ENCODE measurements at regions not wholly inside any gene's neighbourhood (a gene's known extent, or its start where the extent isn't known, plus 50 kb on each side); places are given as distances from the start of the nearest gene placed in this dataset.

GRCh38 chr11:79615425-79615824 is 174.6 kb upstream of the TENM4 start:
- peak; percentile 92 for TF ChIP-seq ATF7 (IDR thresholded peaks at IDR 0.05)
- TF ChIP-seq ATF7 (CRISPR knock-in tag; IDR thresholded peaks at IDR 0.05): no peak
- peak; percentile 94 for TF ChIP-seq CREB1 (IDR thresholded peaks at IDR 0.05)
- TF ChIP-seq CREB1 (CRISPR knock-in tag; IDR thresholded peaks at IDR 0.05): no peak
- no peak for TF ChIP-seq DDIT3 (CRISPR knock-in tag; IDR thresholded peaks at IDR 0.05)
- intact Hi-C loops (cut with micrococcal nuclease; ENCODE audit: unreplicated experiment) (no loop called here), in situ Hi-C loops (cut with HindIII; ENCODE audit: extremely low pct_ligation_motif_present, low pct_unique_long_range_greater_than_20kb) (no loop called here)
- no peak for DNase-seq (ENCODE audit: low spot score)
- no peaks in the 10 kb centered on the region for H3K79me2 ChIP-seq (ENCODE audit: insufficient read depth, low read length)
- no peaks in the 10 kb centered on the region for H3K9me3 ChIP-seq (ENCODE audit: low read length)
- ChIA-PET POLR2A (no interaction called here), CTCF (ENCODE audit: low intra/inter-chr PET ratio, low total read pairs) (no interaction called here)
- WGBS (ENCODE audit: low lambda C conversion rate): 0% methylated on average over 5 of the region's 5 CpGs
- no peaks in the 10 kb centered on the region for H3K36me3 ChIP-seq (replicated peaks in 1 of 2; ENCODE audit: control insufficient read depth in 1 of 2, insufficient read depth in 2 of 2, low read length in 2 of 2)
- no peak overlapping the region for H3K9ac ChIP-seq (ENCODE audit: insufficient read depth, low read depth, low read length)
- no peak overlapping the region for H2AFZ ChIP-seq (ENCODE audit: low read length)
- no peaks in the 10 kb centered on the region for H4K20me1 ChIP-seq (ENCODE audit: insufficient read depth, low read length)
- H3K4me3 ChIP-seq (replicated peaks in 1 of 3; ENCODE audit: insufficient read depth in 1 of 3, low read depth in 2 of 3, low read length in 3 of 3): no peak overlapping the region
- no peak overlapping the region for H3K4me2 ChIP-seq (ENCODE audit: low read depth, low read length)
- no peak for FAIRE-seq
- ATAC-seq: no peak
- H3K4me1 ChIP-seq (ENCODE audit: insufficient read depth, low read length): no peaks in the 10 kb centered on the region
- no peaks in the 10 kb centered on the region for H3K27me3 ChIP-seq (ENCODE audit: control insufficient read depth in 1 of 2, insufficient read depth in 2 of 2, low read length in 2 of 2)
- no TSS peak for BruUV-seq (replicated peaks)
- no peak overlapping the region for H3K27ac ChIP-seq (ENCODE audit: extremely low read length, insufficient read depth, low read length)

GRCh38 chr11:79610678-79611077 is 169.8 kb upstream of the TENM4 start:
- WGBS (ENCODE audit: low lambda C conversion rate): 4% methylated on average over 5 of the region's 7 CpGs
- CTCF ChIA-PET (ENCODE audit: low intra/inter-chr PET ratio, low total read pairs): no interaction called here
- Histone ChIP-seq H3K27ac (ENCODE audit: extremely low read length, insufficient read depth, low read length) (no peak overlapping the region), H4K20me1 (ENCODE audit: insufficient read depth, low read length) (no peaks in the 10 kb centered on the region), H3K4me1 (ENCODE audit: insufficient read depth, low read length) (no peaks in the 10 kb centered on the region), H3K79me2 (ENCODE audit: insufficient read depth, low read length) (no peaks in the 10 kb centered on the region), H3K36me3 (replicated peaks in 1 of 2; ENCODE audit: control insufficient read depth in 1 of 2, insufficient read depth in 2 of 2, low read length in 2 of 2) (no peaks in the 10 kb centered on the region), H3K9ac (ENCODE audit: insufficient read depth, low read depth, low read length) (no peak overlapping the region), H2AFZ (ENCODE audit: low read length) (no peak overlapping the region), H3K4me2 (ENCODE audit: low read depth, low read length) (no peak overlapping the region), H3K27me3 (ENCODE audit: control insufficient read depth in 1 of 2, insufficient read depth in 2 of 2, low read length in 2 of 2) (no peaks in the 10 kb centered on the region), H3K4me3 (replicated peaks in 1 of 3; ENCODE audit: insufficient read depth in 1 of 3, low read depth in 2 of 3, low read length in 3 of 3) (no peak overlapping the region), H3K9me3 (ENCODE audit: low read length) (no peaks in the 10 kb centered on the region)
- DNase-seq (ENCODE audit: low spot score): no peak
- no peak for FAIRE-seq
- POLR2A ChIA-PET: no interaction called here
- in situ Hi-C loops (cut with HindIII; ENCODE audit: extremely low pct_ligation_motif_present, low pct_unique_long_range_greater_than_20kb): no loop called here
- no TSS peak for BruUV-seq (replicated peaks)
- TF ChIP-seq ZNF850 (CRISPR knock-in tag; conservative IDR thresholded peaks at IDR 0.05) (no peak), NR2F1 (CRISPR knock-in tag; IDR thresholded peaks at IDR 0.05) (no peak), GLMP (CRISPR knock-in tag; IDR thresholded peaks at IDR 0.05; ENCODE audit: borderline replicate concordance) (no peak)
- intact Hi-C loops (cut with micrococcal nuclease; ENCODE audit: unreplicated experiment): no loop called here
- peak; percentile 44; the same call in 1 of the 3 replicates for ATAC-seq
